ENCODE measurements at regions not wholly inside any gene's neighbourhood (a gene's known extent, or its start where the extent isn't known, plus 50 kb on each side); places are given as distances from the start of the nearest gene placed in this dataset.

DNA sequence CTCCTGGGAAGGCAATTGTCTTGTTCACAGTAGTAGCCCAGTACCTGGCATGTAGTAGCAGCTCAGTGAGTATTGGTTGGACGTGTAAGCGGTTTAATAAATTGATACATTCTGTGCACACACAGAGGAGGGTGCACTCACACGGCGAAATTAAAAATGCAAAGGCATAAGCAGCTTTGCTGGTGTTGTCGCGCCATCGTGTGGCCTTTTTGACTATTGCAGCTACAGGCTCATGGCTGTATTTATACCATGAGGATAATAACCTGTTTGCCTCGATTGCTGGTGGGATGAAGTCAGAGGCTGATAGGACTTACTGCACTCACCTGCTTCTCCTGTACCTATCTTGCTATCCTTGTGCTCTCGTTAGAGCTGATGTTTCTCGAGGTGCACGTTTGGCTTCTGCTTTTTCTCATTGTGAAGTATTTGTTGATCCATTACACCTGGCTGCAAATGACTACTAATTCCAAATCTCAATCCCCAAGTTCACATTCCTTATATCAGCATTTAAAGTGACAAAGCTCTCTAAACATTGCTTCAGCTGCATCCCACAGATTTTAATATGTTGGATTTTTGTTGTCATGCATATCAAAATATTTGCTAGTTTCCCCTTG lies 61.5 kb downstream of the TBXT start:
- peak; percentile 75 for DNase-seq

DNA sequence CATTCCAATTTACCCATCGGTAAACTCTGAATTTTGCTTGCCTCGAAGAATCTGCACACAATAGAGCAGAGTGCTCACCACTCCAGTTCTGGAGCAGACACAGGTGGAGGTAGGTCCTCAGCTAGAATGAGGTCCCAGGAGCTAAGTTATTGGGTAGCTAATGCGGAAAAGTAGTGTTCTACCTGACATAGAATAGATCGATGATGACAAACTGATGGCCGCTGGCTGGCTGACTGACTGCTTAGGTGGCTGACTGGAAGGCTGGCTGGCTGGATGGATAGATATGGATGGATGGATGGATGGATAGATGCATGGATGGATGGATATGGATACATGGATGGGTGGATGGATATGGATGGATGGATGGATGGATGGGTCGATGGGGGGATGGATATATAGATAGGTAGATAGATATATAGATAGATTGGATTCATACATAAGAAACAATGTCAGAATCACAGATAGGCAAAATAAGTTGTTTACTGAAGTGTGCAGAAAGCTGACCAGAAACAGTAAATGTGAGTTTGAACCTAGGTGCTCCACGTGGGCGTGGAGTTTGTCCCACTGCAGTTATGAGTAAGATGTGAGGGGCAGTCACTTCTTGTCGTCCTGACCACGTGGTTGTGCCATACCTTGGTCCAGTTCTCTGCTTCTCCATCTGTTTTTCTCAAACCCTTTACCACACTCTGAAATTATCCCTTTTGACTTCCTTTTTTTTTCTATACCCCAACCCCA lies 62.1 kb downstream of the TBXT start:
- no peak for DNase-seq

DNA sequence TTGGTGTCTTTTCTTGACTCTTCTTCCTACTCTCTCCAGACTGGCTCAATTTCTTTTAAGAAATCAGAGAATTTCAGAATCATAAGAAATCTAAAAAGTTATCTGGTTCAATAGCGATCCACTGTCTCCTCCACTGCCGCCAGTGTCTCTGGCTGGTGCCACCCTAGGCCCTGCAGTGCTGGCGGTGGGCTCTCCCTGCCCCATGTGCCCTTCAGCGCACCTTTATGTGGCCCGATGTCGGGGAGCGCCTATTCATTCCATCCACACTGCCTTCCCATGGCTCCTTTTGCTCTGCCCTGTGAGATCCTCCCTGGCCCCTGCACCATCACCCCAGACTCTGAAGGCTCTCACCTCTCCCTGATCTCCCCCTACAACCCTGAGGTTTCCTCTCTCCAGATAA lies 62.8 kb downstream of the TBXT start:
- DNase-seq, result no peak

DNA sequence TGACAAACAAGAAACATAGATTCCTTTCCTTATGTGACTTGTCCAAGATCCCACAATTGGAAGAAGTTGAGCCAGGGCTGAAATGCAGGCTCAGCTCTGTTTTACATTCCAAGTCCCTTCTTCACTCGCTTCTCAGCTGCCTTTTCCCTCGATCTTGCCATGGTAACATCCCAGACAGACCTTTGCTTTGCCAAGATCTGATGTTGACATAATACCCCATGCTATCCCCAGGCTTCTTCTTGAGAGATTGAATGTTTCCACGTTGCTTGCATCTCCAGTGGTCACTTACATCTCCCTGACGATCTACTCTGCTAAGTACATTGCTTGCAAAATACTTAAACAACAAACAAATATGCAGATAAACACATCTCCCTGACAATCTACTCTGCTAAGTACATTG lies 63.5 kb downstream of the TBXT start:
- DNase-seq, result no peak

GRCh38 chr6:166101819-166102419 lies 65.7 kb downstream of the TBXT start:
- no peak for DNase-seq

GRCh38 chr6:166097914-166098522 lies 69.6 kb downstream of the TBXT start:
- DNase-seq, result peak; percentile 45

DNA sequence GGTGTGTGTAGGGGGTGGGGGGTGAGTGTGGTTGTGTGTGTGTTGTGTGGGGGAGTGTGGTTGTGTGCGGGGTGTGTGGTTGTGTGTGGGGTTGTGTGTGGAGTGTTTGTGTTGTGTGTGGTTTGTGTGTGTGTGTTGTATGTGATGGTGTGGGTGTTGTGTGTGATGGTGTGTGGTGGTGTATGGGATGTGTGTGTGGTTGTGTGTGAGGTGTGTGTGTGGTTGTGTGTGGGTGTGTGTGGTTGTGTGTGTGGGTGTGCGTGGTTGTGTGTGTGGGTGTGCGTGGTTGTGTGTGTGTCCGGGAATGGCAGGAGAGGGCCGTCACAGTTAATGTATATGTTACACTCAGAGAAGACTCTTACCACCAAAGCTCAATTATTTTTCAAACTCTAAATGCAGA lies 79.8 kb downstream of the TBXT start:
- DNase-seq, result no peak

DNA sequence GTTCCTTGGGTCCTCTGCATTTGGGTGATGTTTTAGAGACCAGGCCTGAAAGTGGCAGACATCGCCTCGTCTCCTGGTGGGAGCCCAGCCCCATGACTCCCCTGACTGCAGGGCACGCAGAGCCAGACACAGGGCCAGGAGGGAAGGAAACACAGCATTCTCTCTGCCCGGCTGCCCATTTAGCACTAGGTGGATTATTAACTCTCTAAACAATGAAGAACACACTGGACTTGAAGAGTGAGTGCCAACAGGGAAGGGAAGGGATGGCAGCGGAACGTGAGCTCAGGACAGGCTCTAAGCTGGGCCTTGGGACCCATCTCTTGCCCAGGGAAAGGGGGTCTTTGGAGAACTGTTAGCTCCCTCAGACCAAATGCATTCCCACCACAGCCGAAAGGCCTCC lies 80.4 kb downstream of the TBXT start:
- DNase-seq, result no peak

DNA sequence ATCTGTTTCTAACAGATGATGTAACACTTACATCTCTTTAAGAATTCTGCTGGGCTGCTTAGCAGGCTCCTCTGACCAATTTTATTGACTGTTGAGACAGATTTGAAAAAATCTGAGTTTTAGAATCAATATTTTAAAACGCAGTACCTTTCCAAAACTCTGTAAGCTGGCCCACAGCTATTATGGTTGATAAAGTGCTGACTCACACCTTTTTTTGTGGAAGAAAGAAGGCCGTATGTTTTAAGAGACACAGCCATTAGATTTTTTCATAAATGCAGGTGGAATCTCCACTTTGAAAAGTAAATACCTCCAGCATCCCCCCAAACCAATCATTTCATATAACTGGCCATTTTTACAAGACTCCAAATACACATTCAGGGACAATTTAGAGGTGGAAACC lies 82.2 kb downstream of the TBXT start:
- DNase-seq, result no peak

- DNase-seq, result no peak
These were observed 82.7 kb downstream of the TBXT start for GRCh38 chr6:166084951-166085350.

- no peak for DNase-seq
These were observed 87.8 kb downstream of the TBXT start for GRCh38 chr6:166079841-166080240.

DNA sequence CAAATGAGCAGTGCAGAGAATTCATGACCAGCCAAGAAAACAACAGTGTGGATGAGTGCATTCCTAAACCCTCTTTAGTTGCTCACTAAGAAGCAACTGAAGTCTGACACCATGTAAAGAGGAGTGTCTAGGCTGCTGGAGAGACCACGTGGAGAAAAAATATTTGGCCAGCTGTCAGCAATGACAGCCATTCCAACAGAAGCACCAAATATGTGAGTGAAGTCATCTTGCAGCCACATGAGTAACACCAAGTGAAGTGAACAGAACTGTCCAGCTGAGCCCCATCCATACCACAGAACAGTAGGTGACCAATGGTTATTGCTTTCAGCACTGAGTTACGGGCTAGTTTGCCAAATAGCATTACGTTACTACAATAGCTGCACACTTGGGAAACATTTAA lies 89.4 kb downstream of the TBXT start:
- no peak for DNase-seq

DNA sequence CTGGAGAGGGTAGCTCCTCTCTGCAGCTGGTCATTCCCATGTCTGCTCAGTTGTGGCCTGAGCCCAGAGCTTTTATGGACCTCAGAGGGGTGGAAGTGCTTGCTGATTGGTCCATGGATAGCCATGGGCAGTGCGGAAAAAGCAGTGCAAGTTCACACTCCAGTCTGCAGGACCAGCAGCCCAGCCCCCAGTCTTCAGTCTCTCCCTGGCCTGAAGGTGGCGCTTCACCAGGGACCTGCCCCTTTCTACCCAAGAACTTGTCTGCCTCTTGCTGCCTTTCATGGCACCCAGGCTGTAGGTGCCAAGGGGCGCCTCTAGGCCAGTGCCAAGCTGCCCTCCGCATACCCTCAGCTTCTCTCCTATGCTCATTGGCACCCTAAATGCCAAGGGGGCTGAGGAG lies 91.0 kb downstream of the TBXT start:
- no peak for DNase-seq

- no peak for DNase-seq
These were observed 91.7 kb downstream of the TBXT start for GRCh38 chr6:166075925-166076324.

GRCh38 chr6:166075186-166075585 lies 92.5 kb downstream of the TBXT start:
- no peak for DNase-seq

GRCh38 chr6:166073082-166073481 lies 94.6 kb downstream of the TBXT start:
- DNase-seq, result no peak

GRCh38 chr6:166068768-166069167 lies 98.9 kb downstream of the TBXT start:
- no peak for DNase-seq

DNA sequence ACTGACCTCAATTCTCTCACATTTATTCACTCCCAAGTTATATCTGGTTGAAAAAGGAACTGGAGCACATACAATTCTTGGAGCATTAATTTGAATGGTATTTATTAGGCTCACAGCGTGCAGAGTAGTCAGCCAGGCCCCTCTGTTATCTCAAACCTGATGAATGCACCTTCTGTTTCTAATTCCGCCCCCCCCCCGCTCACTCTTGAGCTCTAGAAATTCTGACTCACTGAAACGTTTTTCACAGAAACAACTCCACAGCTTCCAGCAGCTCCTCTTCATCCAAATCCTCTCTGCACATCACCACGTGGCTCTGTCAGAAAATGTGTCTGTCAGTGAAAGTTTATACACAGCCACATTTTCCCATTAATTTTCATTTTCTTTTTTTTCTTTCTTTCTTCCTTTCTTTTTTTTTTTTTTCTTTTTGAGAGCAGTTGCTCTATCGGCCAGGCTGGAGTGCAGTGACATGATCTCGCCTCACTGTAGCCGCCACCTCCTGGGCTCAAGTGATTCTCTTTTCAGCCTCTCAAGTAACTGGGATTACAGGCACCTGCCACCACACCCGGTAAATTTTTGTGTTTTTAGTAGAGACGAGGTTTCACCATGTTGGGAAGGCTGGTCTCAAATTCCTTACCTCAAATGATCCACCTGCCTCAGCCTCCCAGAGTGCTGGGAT lies 109.4 kb downstream of the TBXT start:
- DNase-seq, result no peak

- DNase-seq, result no peak
These were observed 110.2 kb downstream of the TBXT start for GRCh38 chr6:166057431-166057830.

GRCh38 chr6:166056637-166057036 lies 111.0 kb downstream of the TBXT start:
- DNase-seq, result no peak

- no peak for DNase-seq
These were observed 111.8 kb downstream of the TBXT start for GRCh38 chr6:166055801-166056200.

GRCh38 chr6:166052837-166053236 lies 114.8 kb downstream of the TBXT start:
- DNase-seq, result no peak

DNA sequence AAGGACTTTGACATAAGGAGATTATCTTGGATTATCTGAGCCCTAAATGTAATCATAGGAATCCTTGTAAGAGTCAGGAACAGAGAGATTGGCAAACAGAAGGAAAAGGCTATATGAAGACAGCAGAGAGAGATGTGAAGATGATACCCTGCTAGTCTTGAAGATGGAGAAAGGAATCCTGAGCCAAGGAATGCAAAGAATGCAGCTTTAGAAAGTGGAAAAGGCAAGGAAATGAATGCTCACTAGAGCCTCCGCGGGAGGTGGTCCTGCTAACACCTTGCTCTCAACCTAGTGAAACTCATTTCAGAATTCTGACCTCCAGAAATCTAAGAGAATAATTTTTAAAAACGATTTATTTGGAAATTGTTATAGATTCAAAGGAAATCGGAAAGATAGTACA lies 117.1 kb downstream of the TBXT start:
- no peak for DNase-seq

DNA sequence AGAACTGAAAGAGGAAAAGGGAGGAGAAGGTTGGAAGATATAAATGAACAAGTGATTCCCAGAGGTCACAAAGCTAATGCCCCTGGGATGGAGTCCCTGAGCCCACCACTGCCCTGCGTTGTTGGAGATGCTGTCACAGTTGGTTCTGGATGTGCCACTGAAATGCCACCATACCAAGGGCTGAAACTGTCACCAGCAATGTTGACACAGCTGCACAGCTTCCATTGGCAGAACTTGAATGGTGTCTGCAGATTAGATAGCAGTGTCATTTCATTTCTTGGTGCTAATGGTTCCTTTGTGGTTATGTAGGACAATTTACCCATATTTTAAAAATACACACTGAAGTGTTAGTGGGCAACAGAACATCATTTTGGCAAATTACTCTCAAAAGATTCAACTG lies 120.7 kb downstream of the TBXT start:
- no peak for DNase-seq
